ENCODE measurements at regions not wholly inside any gene's neighbourhood (a gene's known extent, or its start where the extent isn't known, plus 50 kb on each side); places are given as distances from the start of the nearest gene placed in this dataset.

DNA sequence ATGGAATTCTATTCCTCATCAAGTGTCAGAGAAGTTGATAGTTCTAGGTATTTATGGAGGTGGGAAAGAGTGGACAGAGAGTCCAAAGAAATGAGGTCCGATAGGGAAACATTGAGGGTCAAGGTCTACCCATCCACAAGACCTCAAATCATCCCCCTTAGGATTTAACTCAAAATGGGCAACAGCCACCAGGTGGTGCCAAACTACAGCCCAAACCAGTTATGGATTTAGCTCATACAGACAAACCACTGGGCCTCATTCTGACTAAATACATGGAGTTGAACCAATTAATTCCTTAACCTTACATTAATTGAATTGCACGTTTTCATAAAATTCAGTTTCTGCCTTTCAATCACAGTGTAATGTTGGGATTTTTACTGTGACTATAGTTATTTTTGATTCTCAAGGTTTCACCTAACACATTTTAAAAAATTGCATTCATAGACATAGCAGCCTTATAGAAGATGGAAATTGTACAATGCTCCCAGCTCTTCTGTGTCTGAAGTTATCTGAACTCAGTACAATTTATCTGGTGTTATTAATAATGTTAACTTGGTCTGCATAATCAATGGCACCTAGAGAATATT, 98.2 kb upstream of the HNMT start:
- Histone ChIP-seq H3K79me2 (ENCODE audit: insufficient read depth, low read length) (no peaks in the 10 kb centered on the region), H3K27ac (ENCODE audit: low read length) (no peak overlapping the region), H3K36me3 (ENCODE audit: insufficient read depth, low read length) (no peaks in the 10 kb centered on the region), H3K9me3 (ENCODE audit: insufficient read depth, low read length, severe bottlenecking) (no peaks in the 10 kb centered on the region), H3K9ac (ENCODE audit: low read depth, low read length) (no peak overlapping the region), H4K20me1 (ENCODE audit: insufficient read depth, low read length) (no peaks in the 10 kb centered on the region), H3K4me3 (ENCODE audit: low read depth in 1 of 2, low read length in 2 of 2) (no peak overlapping the region), H3K4me1 (ENCODE audit: insufficient read depth, low read length) (no peaks in the 10 kb centered on the region), H3K27me3 (ENCODE audit: insufficient read depth, low read length, poor library complexity) (no peaks in the 10 kb centered on the region), H3K4me2 (ENCODE audit: insufficient read depth, low read length) (no peak overlapping the region), H2AFZ (ENCODE audit: low read depth, low read length) (no peak overlapping the region)
- ATAC-seq (ENCODE audit: insufficient read depth, low read depth) (peak; percentile 70; the same call in 2 of the 3 replicates), DNase-seq (peak; percentile 50)
- TF ChIP-seq, protein P1, sequence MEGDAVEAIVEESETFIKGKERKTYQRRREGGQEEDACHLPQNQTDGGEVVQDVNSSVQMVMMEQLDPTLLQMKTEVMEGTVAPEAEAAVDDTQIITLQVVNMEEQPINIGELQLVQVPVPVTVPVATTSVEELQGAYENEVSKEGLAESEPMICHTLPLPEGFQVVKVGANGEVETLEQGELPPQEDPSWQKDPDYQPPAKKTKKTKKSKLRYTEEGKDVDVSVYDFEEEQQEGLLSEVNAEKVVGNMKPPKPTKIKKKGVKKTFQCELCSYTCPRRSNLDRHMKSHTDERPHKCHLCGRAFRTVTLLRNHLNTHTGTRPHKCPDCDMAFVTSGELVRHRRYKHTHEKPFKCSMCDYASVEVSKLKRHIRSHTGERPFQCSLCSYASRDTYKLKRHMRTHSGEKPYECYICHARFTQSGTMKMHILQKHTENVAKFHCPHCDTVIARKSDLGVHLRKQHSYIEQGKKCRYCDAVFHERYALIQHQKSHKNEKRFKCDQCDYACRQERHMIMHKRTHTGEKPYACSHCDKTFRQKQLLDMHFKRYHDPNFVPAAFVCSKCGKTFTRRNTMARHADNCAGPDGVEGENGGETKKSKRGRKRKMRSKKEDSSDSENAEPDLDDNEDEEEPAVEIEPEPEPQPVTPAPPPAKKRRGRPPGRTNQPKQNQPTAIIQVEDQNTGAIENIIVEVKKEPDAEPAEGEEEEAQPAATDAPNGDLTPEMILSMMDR (IDR thresholded peaks at IDR 0.05; ENCODE audit: borderline replicate concordance, extremely low read depth, low read length, poor library complexity, severe bottlenecking): peak; percentile 71
- TF ChIP-seq EZH2 (IDR thresholded peaks at IDR 0.05; ENCODE audit: borderline replicate concordance, low read depth, low read length, severe bottlenecking): no peak

DNA sequence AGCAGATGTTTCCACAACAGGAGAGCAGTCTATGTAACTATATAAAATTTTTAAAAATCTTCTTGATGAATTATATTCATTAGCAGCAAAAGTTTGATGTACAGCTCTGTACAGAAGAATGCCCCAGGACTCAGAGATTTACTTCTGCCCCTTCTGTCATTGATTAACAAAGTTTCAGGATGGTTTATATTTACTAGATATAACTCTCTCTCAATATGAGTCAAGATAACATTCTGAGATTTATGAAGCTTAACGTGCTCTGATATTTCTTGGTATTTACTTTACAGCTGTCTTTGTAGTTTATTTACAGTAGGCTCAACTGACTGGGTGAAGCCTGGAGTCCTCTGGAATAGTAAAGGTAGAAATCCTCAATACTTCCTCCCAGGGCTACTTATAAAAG, 93.6 kb upstream of the HNMT start:
- no peaks in the 10 kb centered on the region for H3K27me3 ChIP-seq (ENCODE audit: insufficient read depth, low read length, poor library complexity)
- H4K20me1 ChIP-seq (ENCODE audit: insufficient read depth, low read length): no peaks in the 10 kb centered on the region
- no peak overlapping the region for H3K4me2 ChIP-seq (ENCODE audit: insufficient read depth, low read length)
- no peak overlapping the region for H2AFZ ChIP-seq (ENCODE audit: low read depth, low read length)
- DNase-seq (no peak), ATAC-seq (ENCODE audit: insufficient read depth, low read depth) (no peak)
- no peaks in the 10 kb centered on the region for H3K79me2 ChIP-seq (ENCODE audit: insufficient read depth, low read length)
- no peak overlapping the region for H3K27ac ChIP-seq (ENCODE audit: low read length)
- H3K9ac ChIP-seq (ENCODE audit: low read depth, low read length): no peak overlapping the region
- H3K9me3 ChIP-seq (ENCODE audit: insufficient read depth, low read length, severe bottlenecking): no peaks in the 10 kb centered on the region
- no peaks in the 10 kb centered on the region for H3K36me3 ChIP-seq (ENCODE audit: insufficient read depth, low read length)
- TF ChIP-seq EZH2 (IDR thresholded peaks at IDR 0.05; ENCODE audit: borderline replicate concordance, low read depth, low read length, severe bottlenecking): no peak
- TF ChIP-seq, protein P1 (IDR thresholded peaks at IDR 0.05; ENCODE audit: borderline replicate concordance, extremely low read depth, low read length, poor library complexity, severe bottlenecking): no peak
- no peaks in the 10 kb centered on the region for H3K4me1 ChIP-seq (ENCODE audit: insufficient read depth, low read length)
- no peak overlapping the region for H3K4me3 ChIP-seq (ENCODE audit: low read depth in 1 of 2, low read length in 2 of 2)

DNA sequence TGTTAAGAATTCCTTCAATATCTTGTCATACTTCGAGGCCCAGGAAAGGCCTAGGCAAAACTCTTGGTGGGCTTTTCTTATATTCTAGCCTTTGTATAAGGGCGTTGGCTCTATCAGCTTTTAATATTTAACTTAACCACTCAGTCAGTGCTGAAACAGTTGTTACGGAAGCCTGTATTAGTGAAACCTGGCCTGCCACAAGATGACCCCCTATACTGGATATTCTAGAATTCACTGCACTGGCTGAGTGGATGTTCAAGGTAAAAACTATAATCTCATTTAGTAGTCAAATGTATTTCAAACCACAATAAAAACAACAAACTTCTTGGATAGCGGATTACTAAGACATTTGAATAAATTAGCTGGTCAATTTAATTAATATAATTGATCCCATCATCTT, 91.7 kb upstream of the HNMT start:
- Histone ChIP-seq H2AFZ (ENCODE audit: low read depth, low read length) (no peak overlapping the region), H3K4me1 (ENCODE audit: insufficient read depth, low read length) (no peaks in the 10 kb centered on the region), H3K27ac (ENCODE audit: low read length) (no peak overlapping the region), H3K4me3 (ENCODE audit: low read depth in 1 of 2, low read length in 2 of 2) (no peak overlapping the region), H4K20me1 (ENCODE audit: insufficient read depth, low read length) (no peaks in the 10 kb centered on the region), H3K79me2 (ENCODE audit: insufficient read depth, low read length) (no peaks in the 10 kb centered on the region), H3K9ac (ENCODE audit: low read depth, low read length) (no peak overlapping the region), H3K4me2 (ENCODE audit: insufficient read depth, low read length) (no peak overlapping the region), H3K36me3 (ENCODE audit: insufficient read depth, low read length) (no peaks in the 10 kb centered on the region), H3K27me3 (ENCODE audit: insufficient read depth, low read length, poor library complexity) (no peaks in the 10 kb centered on the region), H3K9me3 (ENCODE audit: insufficient read depth, low read length, severe bottlenecking) (no peaks in the 10 kb centered on the region)
- TF ChIP-seq, protein P1 (IDR thresholded peaks at IDR 0.05; ENCODE audit: borderline replicate concordance, extremely low read depth, low read length, poor library complexity, severe bottlenecking): no peak
- no peak for TF ChIP-seq EZH2 (IDR thresholded peaks at IDR 0.05; ENCODE audit: borderline replicate concordance, low read depth, low read length, severe bottlenecking)
- ATAC-seq (ENCODE audit: insufficient read depth, low read depth): no peak
- no peak for DNase-seq

Measured in DND-41 (cell line).